Keratinocyte (primary cell): ENCODE measurements at regions not wholly inside any gene's neighbourhood (a gene's known extent, or its start where the extent isn't known, plus 50 kb on each side); places are given as distances from the start of the nearest gene placed in this dataset.

Experiments
- DNase-seq: peaks from one replicate; pipeline ENCODE4 v3.0.0-alpha.2; 2011; ENCODE audit warnings: low read depth, missing footprints, low spot score
- FAIRE-seq: peaks from 2 replicates; lab custom pipeline; 2011; peaks lifted over from hg19 to GRCh38; lab: Jason Lieb, UNC
- H2AFZ ChIP-seq: 2 replicates; pipeline ENCODE4 v1.6.0; 2012; ENCODE audit warnings: low read length, control low read depth, inconsistent platforms; ENCODE audit not compliant: control insufficient read depth
- H3K27ac ChIP-seq: 2 replicates; pipeline ENCODE4 v1.5.1; 2011; ENCODE audit warnings: low read length; ENCODE audit not compliant: control insufficient read depth, insufficient read depth
- H3K27me3 ChIP-seq: 3 replicates; pipeline ENCODE4 v1.6.0; 2011; ENCODE audit warnings: low read length; ENCODE audit not compliant: control insufficient read depth, insufficient read depth; ENCODE audit errors: extremely low read depth
- H3K36me3 ChIP-seq, 2 experiments: 2 replicates in 1 of 2; 3 replicates in 1 of 2; pipeline ENCODE4 v1.5.1; 2011; ENCODE audit warnings: low read length in 2 of 2, mild to moderate bottlenecking in 1 of 2; ENCODE audit not compliant: control insufficient read depth in 2 of 2, insufficient read depth in 2 of 2; ENCODE audit errors: extremely low read depth in 1 of 2
- H3K4me1 ChIP-seq: 3 replicates; pipeline ENCODE4 v1.5.1; 2011; ENCODE audit warnings: low read length; ENCODE audit not compliant: control insufficient read depth, insufficient read depth; ENCODE audit errors: extremely low read depth
- H3K4me2 ChIP-seq: 3 replicates; pipeline ENCODE4 v1.6.0; 2011; ENCODE audit warnings: low read depth, low read length; ENCODE audit not compliant: control insufficient read depth, insufficient read depth; ENCODE audit errors: extremely low read depth
- H3K4me3 ChIP-seq, 3 experiments: fragments of 200-600 bp in 1 of 3; sonication (generic) in 1 of 3; 2 replicates in 2 of 3; 3 replicates in 1 of 3; pipeline ENCODE4 v1.5.1; 2011 to 2016; ENCODE audit warnings: low read length in 3 of 3, mild to moderate bottlenecking in 3 of 3, control low read depth in 2 of 3, inconsistent platforms in 1 of 3, low read depth in 1 of 3, mixed read lengths in 1 of 3, mixed run types in 1 of 3, moderate library complexity in 1 of 3; ENCODE audit not compliant: control insufficient read depth in 2 of 3, insufficient read depth in 2 of 3; ENCODE audit errors: extremely low read depth in 1 of 3
- H3K79me2 ChIP-seq: 2 replicates; pipeline ENCODE4 v1.6.0; 2012; ENCODE audit warnings: low read length; ENCODE audit not compliant: control insufficient read depth, insufficient read depth
- H3K9ac ChIP-seq: 3 replicates; pipeline ENCODE4 v1.6.0; 2011; ENCODE audit warnings: low read length; ENCODE audit not compliant: control insufficient read depth, insufficient read depth; ENCODE audit errors: extremely low read depth
- H3K9me1 ChIP-seq: 3 replicates; pipeline ENCODE4 v1.6.0; 2011; ENCODE audit warnings: low read length; ENCODE audit not compliant: control insufficient read depth, insufficient read depth; ENCODE audit errors: extremely low read depth
- H3K9me3 ChIP-seq: 2 replicates; pipeline ENCODE4 v1.5.1; 2012; ENCODE audit warnings: low read depth, low read length; ENCODE audit not compliant: control insufficient read depth
- H4K20me1 ChIP-seq: 3 replicates; pipeline ENCODE4 v1.6.0; 2011; ENCODE audit warnings: low read length; ENCODE audit not compliant: control insufficient read depth, insufficient read depth; ENCODE audit errors: extremely low read depth
- EZH2 ChIP-seq: IDR thresholded peaks from one replicate; pipeline ENCODE4 v1.6.1; 2012; ENCODE audit warnings: inconsistent platforms, mild to moderate bottlenecking, low read length, moderate library complexity
- dilution Hi-C: fragments of 300-500 bp; cut with MboI; formaldehyde crosslinking; loops from one replicate; pipeline ENCODE4 v1.7.0; 2020; ENCODE audit warnings: low sequenced_read_pairs; ENCODE audit not compliant: extremely low pct_ligation_motif_present
- TF ChIP-seq, protein P1 (sequence below), 3 experiments: IDR thresholded peaks in 1 of 3; conservative IDR thresholded peaks in 1 of 3; optimal IDR thresholded peaks in 1 of 3; 2 replicates in 2 of 3; 3 replicates in 1 of 3; pipeline versions ENCODE3 to v1.5.1; 2011; ENCODE audit warnings: low read length in 3 of 3, mild to moderate bottlenecking in 3 of 3, moderate library complexity in 2 of 3, control low read depth in 1 of 3, inconsistent platforms in 1 of 3; ENCODE audit not compliant: insufficient read depth in 2 of 3; ENCODE audit errors: extremely low read depth in 1 of 3

DNA sequence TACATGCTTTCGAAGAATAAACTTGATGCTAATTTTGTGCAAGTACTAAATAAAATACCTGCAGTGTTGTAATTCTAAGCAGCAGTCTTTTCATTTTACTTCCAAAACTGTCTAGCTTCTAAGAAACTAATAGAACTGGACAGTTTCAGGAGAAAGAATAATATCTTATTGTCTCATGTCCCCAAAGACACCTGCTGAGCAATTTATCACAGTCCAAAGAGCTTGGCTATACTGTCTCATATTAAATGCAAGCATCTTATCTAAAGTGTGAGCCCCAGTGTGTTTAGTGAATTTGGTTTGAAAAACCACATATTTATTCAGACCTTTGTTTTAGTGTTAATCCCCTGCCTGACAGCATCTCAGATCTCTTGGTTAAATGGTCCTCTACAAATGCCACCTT, 374.3 kb downstream of the TMX3 start:
- Histone ChIP-seq H3K4me3 (no peak overlapping the region), H2AFZ (no peak overlapping the region), H3K9ac (no peak overlapping the region), H3K27ac (no peak overlapping the region), H3K4me1 (no peaks in the 10 kb centered on the region), H3K4me2 (no peak overlapping the region), H3K9me3 (no peaks in the 10 kb centered on the region), H4K20me1 (no peaks in the 10 kb centered on the region), H3K9me1 (no peaks in the 10 kb centered on the region), H3K79me2 (no peaks in the 10 kb centered on the region), H3K36me3 (no peaks in the 10 kb centered on the region), H3K27me3 (no peaks in the 10 kb centered on the region)
- FAIRE-seq (no peak), DNase-seq (no peak)
- TF ChIP-seq, protein P1, sequence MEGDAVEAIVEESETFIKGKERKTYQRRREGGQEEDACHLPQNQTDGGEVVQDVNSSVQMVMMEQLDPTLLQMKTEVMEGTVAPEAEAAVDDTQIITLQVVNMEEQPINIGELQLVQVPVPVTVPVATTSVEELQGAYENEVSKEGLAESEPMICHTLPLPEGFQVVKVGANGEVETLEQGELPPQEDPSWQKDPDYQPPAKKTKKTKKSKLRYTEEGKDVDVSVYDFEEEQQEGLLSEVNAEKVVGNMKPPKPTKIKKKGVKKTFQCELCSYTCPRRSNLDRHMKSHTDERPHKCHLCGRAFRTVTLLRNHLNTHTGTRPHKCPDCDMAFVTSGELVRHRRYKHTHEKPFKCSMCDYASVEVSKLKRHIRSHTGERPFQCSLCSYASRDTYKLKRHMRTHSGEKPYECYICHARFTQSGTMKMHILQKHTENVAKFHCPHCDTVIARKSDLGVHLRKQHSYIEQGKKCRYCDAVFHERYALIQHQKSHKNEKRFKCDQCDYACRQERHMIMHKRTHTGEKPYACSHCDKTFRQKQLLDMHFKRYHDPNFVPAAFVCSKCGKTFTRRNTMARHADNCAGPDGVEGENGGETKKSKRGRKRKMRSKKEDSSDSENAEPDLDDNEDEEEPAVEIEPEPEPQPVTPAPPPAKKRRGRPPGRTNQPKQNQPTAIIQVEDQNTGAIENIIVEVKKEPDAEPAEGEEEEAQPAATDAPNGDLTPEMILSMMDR (optimal IDR thresholded peaks at IDR 0.05 in 1 of 3, IDR thresholded peaks at IDR 0.05 in 1 of 3, conservative IDR thresholded peaks at IDR 0.05 in 1 of 3; ENCODE audit: extremely low read depth in 1 of 3, insufficient read depth in 2 of 3, low read length in 3 of 3), result no peak
- no peak for TF ChIP-seq EZH2
- dilution Hi-C loops, result no loop called here

DNA sequence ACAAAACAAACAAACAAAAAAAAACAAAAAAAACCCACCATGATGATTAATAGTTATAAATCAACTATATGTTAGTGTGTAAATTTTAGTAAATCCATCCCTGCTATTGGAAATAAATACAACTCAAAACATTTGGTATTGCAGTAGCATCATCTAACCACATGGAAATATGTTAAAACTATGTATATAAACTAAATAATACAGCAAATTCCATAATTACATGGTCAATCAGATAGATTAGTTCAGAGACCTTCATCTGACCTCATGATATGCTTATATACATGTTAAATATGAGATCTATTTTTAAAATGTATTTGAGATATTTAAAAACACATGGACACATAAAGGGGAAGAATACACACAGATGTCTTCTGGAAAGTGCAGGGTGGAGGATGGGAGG, 384.2 kb downstream of the TMX3 start:
- TF ChIP-seq, protein P1 (optimal IDR thresholded peaks at IDR 0.05 in 1 of 3, IDR thresholded peaks at IDR 0.05 in 1 of 3, conservative IDR thresholded peaks at IDR 0.05 in 1 of 3; ENCODE audit: extremely low read depth in 1 of 3, insufficient read depth in 2 of 3, low read length in 3 of 3), result no peak
- TF ChIP-seq EZH2, result no peak
- H2AFZ ChIP-seq, result no peak overlapping the region
- FAIRE-seq, result no peak
- no peaks in the 10 kb centered on the region for H3K79me2 ChIP-seq
- H4K20me1 ChIP-seq, result no peaks in the 10 kb centered on the region
- H3K4me1 ChIP-seq, result no peaks in the 10 kb centered on the region
- no peak overlapping the region for H3K4me3 ChIP-seq
- H3K4me2 ChIP-seq, result no peak overlapping the region
- H3K27me3 ChIP-seq, result no peaks in the 10 kb centered on the region
- no peaks in the 10 kb centered on the region for H3K9me1 ChIP-seq
- H3K36me3 ChIP-seq, result no peaks in the 10 kb centered on the region
- no peak for DNase-seq
- no peak overlapping the region for H3K9ac ChIP-seq
- dilution Hi-C loops, result no loop called here
- H3K27ac ChIP-seq, result no peak overlapping the region
- H3K9me3 ChIP-seq, result no peaks in the 10 kb centered on the region
